ENCODE measurements at regions not wholly inside any gene's neighbourhood (a gene's known extent, or its start where the extent isn't known, plus 50 kb on each side); places are given as distances from the start of the nearest gene placed in this dataset.
"Not testable (repeated sequence)": the region's sequence is repeated elsewhere in the genome, so short reads cannot be mapped to it uniquely, and the experiment has no call there.

DNA sequence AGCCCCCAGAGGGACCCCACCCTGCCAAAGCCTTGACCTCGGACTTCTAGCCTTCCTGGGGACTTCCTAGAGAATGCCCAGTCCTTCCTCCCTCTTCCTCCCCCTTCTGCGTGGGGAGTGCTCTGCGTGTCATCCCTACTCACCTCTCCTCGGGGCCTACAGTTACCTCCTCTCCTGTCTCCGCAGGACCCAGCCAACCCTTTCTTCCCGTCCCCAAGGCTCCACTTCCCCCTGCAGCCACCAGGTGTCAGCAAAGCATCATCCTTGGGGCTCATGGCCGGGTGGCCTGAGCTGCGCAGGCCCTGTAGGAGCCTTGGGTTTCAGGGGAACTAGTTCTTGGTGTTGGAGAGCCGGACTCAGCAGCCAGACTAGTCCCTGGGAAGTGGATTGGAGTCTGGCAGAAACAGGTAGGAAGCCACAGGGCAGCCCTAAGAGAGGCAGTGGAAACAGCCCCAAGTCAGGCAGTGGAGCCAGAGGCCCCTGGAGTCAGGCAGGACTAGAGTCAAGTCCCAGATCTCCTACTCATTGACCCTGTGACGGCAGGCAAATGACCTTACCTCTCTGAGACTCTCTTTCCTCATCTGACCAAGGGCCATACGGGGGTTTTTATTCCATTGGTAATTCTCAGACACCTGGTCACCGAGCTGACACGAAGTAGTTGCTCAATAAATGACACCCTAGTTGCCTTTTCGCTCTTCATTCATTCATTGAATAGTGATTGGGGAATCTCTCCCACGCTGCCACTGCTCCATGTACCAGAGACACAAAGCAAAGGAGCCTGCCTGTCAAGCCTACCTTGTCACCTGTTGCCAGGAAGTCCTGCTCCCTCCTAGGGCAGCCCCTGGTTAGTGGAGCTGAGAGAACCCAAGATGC is 101.8 kb upstream of the GRK3 start:
- peak; percentile 61 to 66 for DNase-seq

- not testable (repeated sequence) for DNase-seq
Measured at GRCh38 chr22:25463347-25463628, 101.2 kb upstream of the GRK3 start.

GRCh38 chr22:25464326-25464725 is 100.1 kb upstream of the GRK3 start:
- DNase-seq: not testable (repeated sequence)

- no peak for DNase-seq
Measured at GRCh38 chr22:25465949-25466348, 98.5 kb upstream of the GRK3 start.

DNA sequence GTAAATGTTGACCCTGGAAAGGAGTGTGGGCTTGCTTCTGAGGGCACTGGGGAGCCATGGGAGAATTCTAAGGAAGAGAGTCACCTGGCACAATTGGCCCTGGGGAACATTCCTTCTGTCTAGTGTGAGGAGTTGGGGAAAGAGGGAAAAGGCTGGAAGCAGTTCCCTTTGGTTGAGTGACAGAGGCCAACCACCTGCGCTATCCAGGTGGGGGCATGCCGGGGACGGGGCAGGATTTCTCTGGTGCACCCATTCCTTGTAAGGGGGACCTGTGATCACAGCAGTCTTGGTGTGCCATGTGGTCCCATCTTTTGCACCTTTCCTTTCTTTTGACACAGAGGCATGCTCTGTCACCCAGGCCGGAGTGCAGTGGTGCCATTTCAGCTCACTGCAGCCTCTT is 92.1 kb upstream of the GRK3 start:
- no peak for DNase-seq

GRCh38 chr22:25475257-25476022 is 89.0 kb upstream of the GRK3 start:
- no peak for DNase-seq

- DNase-seq: no peak
Measured at GRCh38 chr22:25477358-25477757, 87.1 kb upstream of the GRK3 start.

DNA sequence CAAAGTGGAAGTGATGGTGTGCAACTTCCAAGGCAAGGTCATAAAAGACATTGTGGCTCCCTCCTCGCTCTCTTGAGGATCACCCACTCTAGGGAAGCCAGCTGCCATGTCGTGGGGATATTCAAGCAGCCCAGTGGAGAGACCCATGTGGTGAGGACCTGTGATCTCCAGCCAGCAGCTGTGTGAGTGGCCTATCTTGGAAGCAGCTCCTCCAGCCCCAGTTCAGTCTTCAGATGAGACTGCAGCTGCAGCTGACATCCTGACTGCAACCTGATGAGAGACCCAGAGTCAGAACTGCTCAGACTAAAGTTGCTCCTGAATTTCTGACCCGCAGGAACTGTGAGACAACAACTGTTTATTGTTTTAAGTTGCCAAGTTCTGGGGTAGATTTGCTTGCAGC is 86.4 kb upstream of the GRK3 start:
- DNase-seq: no peak

- DNase-seq: no peak
Measured at GRCh38 chr22:25478528-25478927, 85.9 kb upstream of the GRK3 start.

GRCh38 chr22:25480868-25481267 is 83.6 kb upstream of the GRK3 start:
- not testable (repeated sequence) for DNase-seq

DNA sequence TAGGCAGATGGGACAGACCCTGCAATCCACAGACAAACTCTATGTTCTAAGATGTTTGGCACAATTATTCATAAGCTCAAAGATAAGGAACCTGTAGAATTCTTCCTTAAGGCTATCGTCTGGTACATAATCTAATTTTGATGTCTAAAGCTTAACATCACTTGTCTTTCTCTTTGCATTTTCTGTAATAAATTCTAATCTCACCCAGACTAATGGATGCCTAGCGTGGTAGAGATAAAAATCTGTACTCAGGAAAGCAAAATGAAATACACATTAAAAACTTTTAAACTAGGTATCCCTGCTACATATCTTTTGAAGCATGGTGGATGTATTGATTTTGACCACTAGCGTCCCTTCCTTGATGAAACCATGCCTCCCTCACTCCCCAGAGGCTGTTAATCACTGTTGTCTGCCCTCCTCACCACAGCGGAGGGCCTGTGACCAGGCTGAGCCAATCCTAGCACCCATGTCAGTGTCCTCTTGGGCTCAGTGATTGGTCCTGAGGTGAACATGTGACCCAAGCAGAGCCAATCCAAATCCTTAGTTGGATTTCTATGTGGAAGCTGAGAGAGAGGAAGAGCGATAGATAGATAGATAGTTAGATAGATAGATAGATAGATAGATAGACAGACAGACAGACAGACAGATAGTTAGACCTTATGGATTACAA is 82.2 kb upstream of the GRK3 start:
- no peak for DNase-seq

GRCh38 chr22:25482868-25483639 is 81.4 kb upstream of the GRK3 start:
- DNase-seq: no peak

DNA sequence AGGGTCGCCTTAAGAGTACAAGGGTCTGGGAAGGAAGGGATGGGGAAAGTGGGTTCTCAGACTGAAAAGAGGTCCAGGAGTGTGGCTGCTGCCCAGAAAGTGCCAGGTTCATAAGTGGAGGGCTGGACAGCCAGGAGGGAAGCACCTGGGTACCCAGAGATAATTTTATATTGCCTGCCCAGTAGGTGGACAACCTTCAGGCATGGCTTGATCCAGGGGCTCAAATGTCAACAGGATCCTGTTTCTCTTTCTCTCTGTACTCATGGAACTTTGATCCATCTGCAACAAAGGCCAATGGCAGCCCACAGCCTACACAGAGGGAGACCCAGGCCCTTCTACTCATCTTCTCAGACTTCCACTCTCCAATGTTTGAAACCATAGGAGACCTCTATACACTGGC is 80.5 kb upstream of the GRK3 start:
- DNase-seq: no peak

- DNase-seq: no peak
Measured at GRCh38 chr22:25484521-25485315, 79.8 kb upstream of the GRK3 start.

DNA sequence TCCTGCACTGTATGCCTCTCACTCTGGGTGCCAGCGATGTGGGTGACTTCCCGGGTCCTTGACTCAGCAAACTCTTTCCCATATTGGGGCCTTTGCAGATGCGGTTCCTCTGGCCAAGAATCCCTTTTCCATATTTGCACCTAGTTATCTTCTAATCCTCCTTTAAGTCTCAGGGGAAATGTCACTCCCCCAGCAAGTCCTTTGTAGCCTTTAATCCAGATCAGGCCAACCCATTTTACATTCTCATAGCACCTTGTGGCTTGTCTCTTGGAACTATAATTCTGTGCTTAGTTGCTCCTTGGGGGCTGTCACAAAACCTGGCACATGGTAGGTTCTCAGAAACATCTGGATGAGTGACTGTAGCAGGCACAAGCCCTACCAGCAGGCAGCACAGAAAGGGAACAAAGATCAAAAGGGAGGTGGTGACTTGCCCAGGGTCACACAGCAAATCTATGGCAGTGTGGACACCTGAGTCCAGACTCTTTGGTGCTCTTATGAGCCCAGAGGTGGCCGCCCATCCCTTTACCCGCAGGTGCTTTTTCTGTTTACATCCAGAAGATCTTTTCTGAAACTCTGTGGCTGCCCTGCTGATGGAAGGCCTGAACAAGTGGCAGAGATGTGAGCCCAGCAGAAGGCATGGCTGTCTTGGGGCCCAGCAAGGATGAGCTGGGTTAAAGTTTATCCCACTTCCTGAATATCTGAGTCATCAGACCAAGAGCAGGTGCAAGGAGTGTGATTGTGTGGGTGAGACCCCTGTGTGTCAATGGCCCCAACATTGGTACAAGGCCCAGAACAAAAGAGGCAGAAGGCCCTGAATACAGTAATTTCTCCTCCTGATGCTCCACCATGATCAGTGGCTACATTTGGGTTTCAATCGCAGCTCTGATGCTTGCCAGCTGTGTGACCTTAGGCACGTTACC is 78.6 kb upstream of the GRK3 start:
- DNase-seq: no peak

DNA sequence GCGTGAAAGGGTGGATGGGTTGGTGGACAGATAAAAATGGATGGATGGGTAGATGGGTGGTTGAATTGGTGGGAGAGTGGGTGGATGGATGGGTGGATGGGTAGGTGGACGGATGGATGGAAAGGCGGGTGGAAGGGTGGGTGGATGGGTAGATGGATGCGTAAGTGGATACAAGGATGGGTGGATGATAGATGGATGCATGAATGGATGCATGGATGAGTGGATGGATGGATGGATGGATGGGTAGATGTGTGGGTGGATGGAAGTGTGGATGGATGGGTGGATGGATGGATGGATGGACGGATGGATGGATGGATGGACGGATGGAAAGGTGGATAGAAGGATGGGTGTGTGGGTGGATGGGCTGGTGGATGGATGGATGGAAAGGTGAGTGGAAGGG is 77.0 kb upstream of the GRK3 start:
- no peak for DNase-seq

DNA sequence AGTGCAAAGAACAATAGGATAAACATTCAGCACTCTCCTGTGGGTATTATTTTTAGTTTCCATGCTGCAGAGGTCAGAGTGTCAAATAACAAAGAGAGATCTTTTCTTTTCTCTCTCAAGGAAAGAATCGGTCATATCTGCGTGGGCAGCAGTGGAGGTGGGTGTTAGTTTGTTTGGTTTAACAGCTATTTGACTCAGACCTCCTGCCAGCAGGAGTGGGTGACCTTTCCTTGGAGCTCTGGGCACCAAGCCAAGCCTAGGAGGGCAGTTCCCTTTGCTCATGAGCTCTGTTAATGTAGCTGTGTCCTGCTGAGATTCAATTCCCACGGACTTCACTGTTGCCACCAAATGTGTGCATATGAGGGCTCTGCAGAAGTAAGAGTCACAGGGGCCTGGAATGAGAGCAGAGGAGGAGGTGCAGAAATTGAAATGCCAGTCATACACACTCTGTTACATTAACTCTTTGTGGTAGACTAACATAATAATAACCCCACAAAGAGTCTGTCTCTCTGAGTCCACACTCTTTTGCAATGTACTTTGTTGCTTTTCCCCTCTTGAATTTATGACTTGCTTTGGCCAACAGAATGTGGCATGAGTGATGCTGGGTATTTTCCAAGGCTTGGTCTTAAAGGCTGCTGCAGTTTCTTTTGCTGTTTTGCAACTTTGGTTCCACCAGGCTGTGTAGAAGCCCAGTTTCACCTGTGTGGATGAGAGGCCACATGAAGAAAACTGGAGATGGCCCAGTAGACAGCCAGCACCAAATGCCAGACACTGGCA is 76.0 kb upstream of the GRK3 start:
- peak; percentile 21 to 23 for DNase-seq

DNA sequence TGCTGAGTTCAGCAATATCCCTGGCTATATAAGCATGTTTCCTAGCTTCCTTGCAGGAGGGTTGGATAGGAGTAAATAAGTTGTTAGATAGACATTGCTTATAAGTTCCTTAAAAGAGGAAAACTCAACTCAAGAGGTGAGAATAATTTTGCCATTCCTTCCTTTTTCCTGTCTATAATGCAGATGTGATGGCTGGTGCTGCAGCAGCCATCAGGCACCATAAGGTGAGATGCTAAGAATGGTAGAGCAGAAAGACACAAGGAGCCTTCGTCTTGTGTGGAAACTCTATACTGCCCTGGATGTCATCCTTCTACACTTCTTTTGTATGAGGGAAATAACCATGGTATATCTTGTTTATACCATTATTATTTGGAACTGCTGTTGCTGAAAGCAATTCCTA is 74.5 kb upstream of the GRK3 start:
- no peak for DNase-seq

GRCh38 chr22:25490896-25491295 is 73.6 kb upstream of the GRK3 start:
- no peak for DNase-seq

GRCh38 chr22:25492162-25492561 is 72.3 kb upstream of the GRK3 start:
- no peak for DNase-seq

All from activated CD4-positive, alpha-beta T cell treated with anti-CD3 and anti-CD28 coated beads, Interleukin-2, amount 50 U/mL, for 4 hours (primary cell).